ENCODE measurements at regions not wholly inside any gene's neighbourhood (a gene's known extent, or its start where the extent isn't known, plus 50 kb on each side); places are given as distances from the start of the nearest gene placed in this dataset.

GRCh38 chr6:126091466-126091865, 105.1 kb downstream of the TRMT11 start:
- DNase-seq, result no peak

- DNase-seq, result no peak
These were observed 106.8 kb downstream of the TRMT11 start for GRCh38 chr6:126093108-126093507.

- DNase-seq, result no peak
These were observed 108.1 kb downstream of the TRMT11 start for GRCh38 chr6:126094411-126094810.

GRCh38 chr6:126100386-126100785, 114.0 kb downstream of the TRMT11 start:
- no peak for DNase-seq

- DNase-seq, result no peak
These were observed 116.0 kb downstream of the TRMT11 start for GRCh38 chr6:126102358-126102757.

- no peak for DNase-seq
These were observed 117.7 kb downstream of the TRMT11 start for GRCh38 chr6:126103993-126104392.

GRCh38 chr6:126107475-126108166, 121.3 kb downstream of the TRMT11 start:
- no peak for DNase-seq

- no peak for DNase-seq
These were observed 124.4 kb downstream of the TRMT11 start for GRCh38 chr6:126110512-126111270.

- DNase-seq, result no peak
These were observed 125.0 kb downstream of the TRMT11 start for GRCh38 chr6:126111327-126111726.

- DNase-seq, result no peak
These were observed 125.9 kb downstream of the TRMT11 start for GRCh38 chr6:126112171-126112632.

- no peak for DNase-seq
These were observed 126.9 kb downstream of the TRMT11 start for GRCh38 chr6:126113261-126113660.

- no peak for DNase-seq
These were observed 130.9 kb downstream of the TRMT11 start for GRCh38 chr6:126117251-126117650.

- DNase-seq, result no peak
These were observed 131.9 kb downstream of the TRMT11 start for GRCh38 chr6:126118058-126118755.

- no peak for DNase-seq
These were observed 132.6 kb downstream of the TRMT11 start for GRCh38 chr6:126118936-126119335.

GRCh38 chr6:126123226-126123625, 136.9 kb downstream of the TRMT11 start:
- DNase-seq, result no peak

- no peak for DNase-seq
These were observed 141.3 kb downstream of the TRMT11 start for GRCh38 chr6:126127659-126128058.

- DNase-seq, result no peak
These were observed 144.9 kb downstream of the TRMT11 start for GRCh38 chr6:126131246-126131645.

GRCh38 chr6:126133984-126134383, 147.6 kb downstream of the TRMT11 start:
- no peak for DNase-seq

GRCh38 chr6:126134491-126134890, 148.2 kb downstream of the TRMT11 start:
- DNase-seq, result no peak

- no peak for DNase-seq
These were observed 153.7 kb downstream of the TRMT11 start for GRCh38 chr6:126140015-126140414.

GRCh38 chr6:126143761-126144251, 157.5 kb downstream of the TRMT11 start:
- DNase-seq, result no peak

GRCh38 chr6:126145351-126145750, 159.0 kb downstream of the TRMT11 start:
- no peak for DNase-seq

GRCh38 chr6:126147291-126147815, 161.0 kb downstream of the TRMT11 start:
- DNase-seq, result no peak

All from CD4-positive, alpha-beta T cell treated with Interleukin-17A for 1 hour (primary cell).